Ovary (tissue), 7 donors: ENCODE measurements at regions not wholly inside any gene's neighbourhood (a gene's known extent, or its start where the extent isn't known, plus 50 kb on each side); places are given as distances from the start of the nearest gene placed in this dataset.

Experiments used
- DNase-seq, 5 donors: peaks; one replicate each; pipeline ENCODE4 v3.0.0-alpha.2; 2019 to 2020
- H3K27ac ChIP-seq, 2 donors: fragments of 200-600 bp; one replicate each; pipeline versions ENCODE4 v1.5.1 to v1.8.0; 2019 to 2022
- H3K27me3 ChIP-seq: fragments of 200-600 bp; one replicate; pipeline ENCODE4 v1.8.0; 2022
- H3K36me3 ChIP-seq: fragments of 200-600 bp; sonication (generic); one replicate; pipeline ENCODE4 v1.5.1; 2019
- H3K4me1 ChIP-seq: one replicate; pipeline ENCODE4 v1.8.1; 2013; ENCODE audit warnings: mild to moderate bottlenecking, moderate library complexity; ENCODE audit not compliant: insufficient read depth
- H3K4me3 ChIP-seq: fragments of 200-600 bp; sonication (generic); one replicate; pipeline ENCODE4 v1.5.1; 2017
- H3K9me3 ChIP-seq, 2 donors: fragments of 200-600 bp in 1 of 2; sonication (generic) in 1 of 2; one replicate each; pipeline versions ENCODE4 v1.5.1 to v1.8.1; 2013 to 2019; ENCODE audit warnings: mild to moderate bottlenecking in 1 of 2, moderate library complexity in 1 of 2
- CTCF ChIP-seq, 3 donors: fragments of 450-650 bp in 2 of 3; fragments of 200-600 bp in 1 of 3; IDR thresholded peaks; one replicate each; pipeline versions ENCODE4 v1.5.1 to v1.8.0; 2016 to 2022; ENCODE audit warnings: antibody characterized with exemption in 3 of 3, mild to moderate bottlenecking in 1 of 3
- EP300 ChIP-seq: sonication (generic); formaldehyde crosslinking; IDR thresholded peaks from one replicate; pipeline ENCODE4 v1.6.1; 2017; ENCODE audit warnings: antibody characterized with exemption
- POLR2A ChIP-seq: fragments of 450-650 bp; IDR thresholded peaks from one replicate; pipeline ENCODE4 v1.6.1; 2017; ENCODE audit warnings: antibody characterized with exemption, mild to moderate bottlenecking, moderate library complexity
- WGBS, 3 donors: extraction: QIAGEN DNeasy Blood & Tissue Kit in 1 of 3; methylation state at CpG; one replicate each; pipeline versions ENCODE4 v1.1.5 to v1.1.7; 2013 to 2017; 5-methylcytosine and 5-hydroxymethylcytosine counted together
- intact Hi-C, 4 donors: fragments of 100-400 bp; cut with DNase I; formaldehyde crosslinking; loops; one replicate each; pipeline versions ENCODE4 v1.11.0 to v1.15.1; 2022 to 2023
- donor health status: DM: no; HTN: no; CAD: no; lungs with moderate emphysema.
- donor health status: DM: no; HTN: no; CAD: no.
- donor health status: Bipolar disorder and iron deficiency.
- donor health status: DM: no; HTN: no; CAD: no.
- donor health status: DM: yes; HTN: yes; CAD: no.

GRCh38 chr13:111909501-111909900, 157.4 kb upstream of the SOX1 start:
- TF ChIP-seq POLR2A (no peak), EP300 (no peak), CTCF (IDR thresholded peaks at IDR 0.05) (no peak)
- H3K36me3 ChIP-seq: no peaks in the 10 kb centered on the region
- intact Hi-C loops: no loop called here
- H3K27me3 ChIP-seq: no peaks in the 10 kb centered on the region
- no peak overlapping the region for H3K27ac ChIP-seq
- H3K4me1 ChIP-seq: no peaks in the 10 kb centered on the region
- 85 to 88% (median 87%) methylated on average over 12 of the region's 12 CpGs for WGBS, 3 donors
- H3K4me3 ChIP-seq: no peak overlapping the region
- peak in 1 of 5 donors; percentile 15 for DNase-seq
- no peaks in the 10 kb centered on the region for H3K9me3 ChIP-seq

- no peaks in the 10 kb centered on the region for H3K36me3 ChIP-seq
- intact Hi-C loops: no loop called here
- H3K4me1 ChIP-seq: no peaks in the 10 kb centered on the region
- H3K4me3 ChIP-seq: no peak overlapping the region
- no peak overlapping the region for H3K27ac ChIP-seq
- no peaks in the 10 kb centered on the region for H3K9me3 ChIP-seq
- H3K27me3 ChIP-seq: no peaks in the 10 kb centered on the region
- WGBS, 3 donors: 86 to 91% (median 90%) methylated on average over 16 of the region's 16 CpGs
- TF ChIP-seq CTCF (IDR thresholded peaks at IDR 0.05) (no peak), POLR2A (no peak), EP300 (no peak)
- peak in 1 of 5 donors; percentile 15 for DNase-seq
These were observed 156.8 kb upstream of the SOX1 start for GRCh38 chr13:111909971-111910671.

GRCh38 chr13:111911121-111911720, 155.7 kb upstream of the SOX1 start:
- DNase-seq: no peak
- H3K4me3 ChIP-seq: no peak overlapping the region
- no peaks in the 10 kb centered on the region for H3K9me3 ChIP-seq
- TF ChIP-seq POLR2A: no peak
- TF ChIP-seq EP300: no peak
- no peak for TF ChIP-seq CTCF (IDR thresholded peaks at IDR 0.05)
- intact Hi-C loops: no loop called here
- H3K27me3 ChIP-seq: no peaks in the 10 kb centered on the region
- no peaks in the 10 kb centered on the region for H3K4me1 ChIP-seq
- WGBS, 3 donors: 67 to 83% (median 72%) methylated on average over 11 of the region's 11 CpGs
- H3K27ac ChIP-seq: no peak overlapping the region
- no peaks in the 10 kb centered on the region for H3K36me3 ChIP-seq

GRCh38 chr13:111911754-111912452, 155.0 kb upstream of the SOX1 start:
- 83 to 89% (median 85%) methylated on average over 11 of the region's 11 CpGs for WGBS, 3 donors
- Histone ChIP-seq H3K36me3 (no peaks in the 10 kb centered on the region), H3K9me3 (no peaks in the 10 kb centered on the region), H3K27me3 (no peaks in the 10 kb centered on the region), H3K27ac (no peak overlapping the region), H3K4me3 (no peak overlapping the region), H3K4me1 (no peaks in the 10 kb centered on the region)
- no peak for DNase-seq
- intact Hi-C loops: no loop called here
- no peak for TF ChIP-seq CTCF (IDR thresholded peaks at IDR 0.05)
- no peak for TF ChIP-seq POLR2A
- TF ChIP-seq EP300: no peak
